Esophagus squamous epithelium (tissue), 4 donors: ENCODE measurements at regions not wholly inside any gene's neighbourhood (a gene's known extent, or its start where the extent isn't known, plus 50 kb on each side); places are given as distances from the start of the nearest gene placed in this dataset.

Experiments
- CTCF ChIP-seq, 6 experiments: fragments of 450-650 bp in 4 of 6; fragments of 200-600 bp in 2 of 6; sonication (generic) in 2 of 6; IDR thresholded peaks; one replicate each; pipeline ENCODE4 v1.5.1; 2016 to 2019; ENCODE audit warnings: antibody characterized with exemption in 6 of 6, mild to moderate bottlenecking in 4 of 6, moderate library complexity in 4 of 6
- POLR2A ChIP-seq, 4 donors: fragments of 450-650 bp; IDR thresholded peaks; one replicate each; pipeline ENCODE4 v1.6.1; 2017; ENCODE audit warnings: antibody characterized with exemption in 4 of 4, mild to moderate bottlenecking in 4 of 4, moderate library complexity in 3 of 4

GRCh38 chr3:27615555-27615954, 106.6 kb downstream of the EOMES start:
- TF ChIP-seq CTCF (IDR thresholded peaks at IDR 0.05): no peak
- TF ChIP-seq POLR2A (IDR thresholded peaks at IDR 0.05): no peak
